Sigmoid colon (tissue), 6 donors: ENCODE measurements at regions not wholly inside any gene's neighbourhood (a gene's known extent, or its start where the extent isn't known, plus 50 kb on each side); places are given as distances from the start of the nearest gene placed in this dataset.

Experiments used
- DNase-seq: peaks from one replicate; pipeline ENCODE4 v3.0.0-alpha.2; 2019
- H3K27ac ChIP-seq, 4 donors: fragments of 200-600 bp; sonication (generic); one replicate each; pipeline ENCODE4 v1.5.1; 2016 to 2019; ENCODE audit warnings: mild to moderate bottlenecking in 1 of 4
- H3K27me3 ChIP-seq, 3 donors: fragments of 200-600 bp; sonication (generic); one replicate each; pipeline ENCODE4 v1.5.1; 2019; ENCODE audit warnings: mild to moderate bottlenecking in 1 of 3
- H3K36me3 ChIP-seq, 4 donors: fragments of 200-600 bp; sonication (generic); one replicate each; pipeline ENCODE4 v1.5.1; 2016 to 2019
- H3K4me1 ChIP-seq, 4 donors: fragments of 200-600 bp; sonication (generic); one replicate each; pipeline ENCODE4 v1.5.1; 2017 to 2019
- H3K4me3 ChIP-seq, 4 donors: fragments of 200-600 bp; sonication (generic); one replicate each; pipeline ENCODE4 v1.5.1; 2017 to 2019; ENCODE audit warnings: mild to moderate bottlenecking in 2 of 4, moderate library complexity in 1 of 4
- H3K9me3 ChIP-seq, 4 donors: fragments of 200-600 bp in 3 of 4; sonication (generic) in 3 of 4; one replicate each; pipeline versions ENCODE4 v1.5.1 to v1.6.1; 2013 to 2019
- EP300 ChIP-seq, 4 donors: sonication (generic); formaldehyde crosslinking; IDR thresholded peaks; one replicate each; pipeline ENCODE4 v1.6.1; 2017; ENCODE audit warnings: antibody characterized with exemption in 4 of 4
- POLR2A ChIP-seq, 2 donors: fragments of 450-650 bp; IDR thresholded peaks; one replicate each; pipeline ENCODE4 v1.6.1; 2016; ENCODE audit warnings: antibody characterized with exemption in 2 of 2, mild to moderate bottlenecking in 2 of 2, moderate library complexity in 2 of 2
- POLR2AphosphoS5 ChIP-seq, 4 donors: sonication (generic); formaldehyde crosslinking; IDR thresholded peaks; one replicate each; pipeline ENCODE4 v1.6.1; 2017; ENCODE audit warnings: antibody characterized with exemption in 4 of 4
- WGBS, 2 donors: extraction: QIAGEN DNeasy Blood & Tissue Kit; methylation state at CpG; one replicate each; pipeline ENCODE4 v1.1.7; 2013; 5-methylcytosine and 5-hydroxymethylcytosine counted together
- intact Hi-C: fragments of 100-400 bp; cut with DNase I; formaldehyde crosslinking; loops from one replicate; pipeline ENCODE4 v1.15.1; 2023
- TF ChIP-seq, protein P1 (sequence below), 4 experiments: fragments of 450-650 bp in 3 of 4; fragments of 200-600 bp in 1 of 4; IDR thresholded peaks; one replicate each; pipeline ENCODE4 v1.5.1; 2016 to 2019; ENCODE audit warnings: antibody characterized with exemption in 4 of 4, mild to moderate bottlenecking in 3 of 4, moderate library complexity in 2 of 4
- donor health status: healthy with polysubstance abuse.
- donor health status: healthy.

DNA sequence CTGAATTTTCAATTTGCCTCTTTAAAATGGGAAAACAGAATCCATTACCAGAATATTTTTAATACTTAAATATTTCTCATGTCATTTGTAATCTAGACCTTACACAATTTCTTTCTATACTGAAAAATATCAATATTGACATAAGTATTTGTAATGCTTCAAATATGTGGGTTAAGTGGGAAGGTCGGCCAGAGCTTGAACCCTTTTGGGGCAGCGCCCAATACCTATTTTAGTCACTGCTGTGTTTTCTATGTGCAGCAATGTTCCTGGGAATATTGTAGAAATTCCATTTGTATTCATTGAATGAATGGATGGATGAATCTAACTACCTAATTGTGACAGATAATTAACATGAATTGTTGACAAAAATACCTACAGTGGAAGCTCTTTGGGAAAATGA, 459.7 kb upstream of the ZNF717 start:
- no peaks in the 10 kb centered on the region for H3K4me1 ChIP-seq
- DNase-seq, result no peak
- H3K27ac ChIP-seq, result no peak overlapping the region
- 85 to 88% methylated on average over 2 of the region's 2 CpGs for WGBS, 2 donors
- H3K27me3 ChIP-seq, result no peaks in the 10 kb centered on the region
- H3K9me3 ChIP-seq, result no peaks in the 10 kb centered on the region
- no peak overlapping the region for H3K4me3 ChIP-seq
- intact Hi-C loops, result no loop called here
- TF ChIP-seq POLR2A (IDR thresholded peaks at IDR 0.05) (no peak), EP300 (IDR thresholded peaks at IDR 0.05) (no peak), POLR2AphosphoS5 (IDR thresholded peaks at IDR 0.05) (no peak)
- TF ChIP-seq, protein P1, sequence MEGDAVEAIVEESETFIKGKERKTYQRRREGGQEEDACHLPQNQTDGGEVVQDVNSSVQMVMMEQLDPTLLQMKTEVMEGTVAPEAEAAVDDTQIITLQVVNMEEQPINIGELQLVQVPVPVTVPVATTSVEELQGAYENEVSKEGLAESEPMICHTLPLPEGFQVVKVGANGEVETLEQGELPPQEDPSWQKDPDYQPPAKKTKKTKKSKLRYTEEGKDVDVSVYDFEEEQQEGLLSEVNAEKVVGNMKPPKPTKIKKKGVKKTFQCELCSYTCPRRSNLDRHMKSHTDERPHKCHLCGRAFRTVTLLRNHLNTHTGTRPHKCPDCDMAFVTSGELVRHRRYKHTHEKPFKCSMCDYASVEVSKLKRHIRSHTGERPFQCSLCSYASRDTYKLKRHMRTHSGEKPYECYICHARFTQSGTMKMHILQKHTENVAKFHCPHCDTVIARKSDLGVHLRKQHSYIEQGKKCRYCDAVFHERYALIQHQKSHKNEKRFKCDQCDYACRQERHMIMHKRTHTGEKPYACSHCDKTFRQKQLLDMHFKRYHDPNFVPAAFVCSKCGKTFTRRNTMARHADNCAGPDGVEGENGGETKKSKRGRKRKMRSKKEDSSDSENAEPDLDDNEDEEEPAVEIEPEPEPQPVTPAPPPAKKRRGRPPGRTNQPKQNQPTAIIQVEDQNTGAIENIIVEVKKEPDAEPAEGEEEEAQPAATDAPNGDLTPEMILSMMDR (IDR thresholded peaks at IDR 0.05), result no peak
- H3K36me3 ChIP-seq, result no peaks in the 10 kb centered on the region

DNA sequence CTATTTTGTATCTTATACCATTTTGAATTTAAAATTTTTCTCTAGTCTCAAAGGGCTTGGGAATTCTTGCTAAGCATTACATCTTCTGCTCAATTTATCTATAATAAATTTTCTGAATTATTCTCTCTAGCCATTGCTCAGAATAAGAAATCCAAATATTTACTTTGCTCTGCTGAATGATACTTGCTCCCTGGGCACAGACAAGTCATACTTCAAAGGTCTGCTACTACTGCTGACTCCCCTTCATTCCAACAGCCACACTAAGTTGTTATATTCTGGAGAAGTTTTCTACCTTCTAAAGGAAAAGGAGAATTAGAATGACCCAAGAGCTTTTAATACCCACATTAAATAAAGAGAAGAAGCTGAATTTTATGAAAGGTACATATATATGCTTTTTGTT, 460.3 kb upstream of the ZNF717 start:
- H3K9me3 ChIP-seq, result no peaks in the 10 kb centered on the region
- no peak for TF ChIP-seq EP300 (IDR thresholded peaks at IDR 0.05)
- no peak for TF ChIP-seq POLR2A (IDR thresholded peaks at IDR 0.05)
- TF ChIP-seq POLR2AphosphoS5 (IDR thresholded peaks at IDR 0.05), result no peak
- TF ChIP-seq, protein P1 (IDR thresholded peaks at IDR 0.05), result no peak
- H3K27ac ChIP-seq, result no peak overlapping the region
- H3K36me3 ChIP-seq, result no peaks in the 10 kb centered on the region
- intact Hi-C loops, result no loop called here
- H3K4me3 ChIP-seq, result no peak overlapping the region
- no peaks in the 10 kb centered on the region for H3K4me1 ChIP-seq
- DNase-seq, result no peak
- no peaks in the 10 kb centered on the region for H3K27me3 ChIP-seq

DNA sequence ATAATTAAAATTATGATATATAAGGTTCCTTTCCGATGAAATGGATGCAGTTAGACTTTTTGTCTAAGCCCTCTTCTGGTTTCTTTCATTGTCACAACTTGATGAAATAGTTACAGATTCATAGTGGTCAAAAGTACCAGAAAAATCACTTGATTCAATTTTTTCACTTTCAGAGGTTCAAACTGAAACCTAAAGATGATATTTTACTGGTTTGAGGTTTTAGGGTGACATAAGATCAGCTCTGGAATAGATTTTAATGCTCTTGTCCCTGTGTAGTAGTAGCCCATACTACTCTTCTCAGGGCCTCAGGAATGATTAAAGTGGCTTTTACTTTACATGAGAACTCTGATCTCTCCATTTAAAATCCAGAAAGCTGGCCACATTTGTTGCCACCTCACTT, 479.1 kb upstream of the ZNF717 start:
- Histone ChIP-seq H3K4me1 (no peaks in the 10 kb centered on the region), H3K27me3 (no peaks in the 10 kb centered on the region), H3K9me3 (no peaks in the 10 kb centered on the region), H3K27ac (no peak overlapping the region), H3K36me3 (no peaks in the 10 kb centered on the region), H3K4me3 (no peak overlapping the region)
- TF ChIP-seq POLR2AphosphoS5 (IDR thresholded peaks at IDR 0.05) (no peak), POLR2A (IDR thresholded peaks at IDR 0.05) (no peak), EP300 (IDR thresholded peaks at IDR 0.05) (no peak)
- TF ChIP-seq, protein P1 (IDR thresholded peaks at IDR 0.05), result no peak
- intact Hi-C loops, result no loop called here
- 89% methylated on average over 1 of the region's 1 CpG for WGBS, 2 donors
- DNase-seq, result no peak

DNA sequence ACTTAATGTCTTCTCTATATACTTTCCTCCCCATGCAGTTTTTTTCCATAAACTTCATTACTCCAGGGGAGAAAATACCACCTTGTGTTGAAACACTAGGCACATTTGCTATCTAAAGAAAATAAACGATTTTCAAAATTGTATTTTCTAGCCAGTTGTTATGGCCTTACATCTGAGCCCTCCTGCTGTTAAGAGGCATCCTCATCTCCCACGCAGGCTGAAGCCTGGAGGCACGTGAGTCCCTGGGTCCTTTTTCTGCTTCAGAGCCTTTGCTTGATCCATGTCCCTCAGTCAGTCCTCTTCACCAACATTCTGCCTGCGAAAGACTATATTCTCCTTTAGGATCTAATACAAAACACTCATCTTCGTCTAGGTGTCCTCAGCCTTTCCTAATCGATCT, 479.6 kb upstream of the ZNF717 start:
- no peak for TF ChIP-seq EP300 (IDR thresholded peaks at IDR 0.05)
- no peak overlapping the region for H3K27ac ChIP-seq
- no peak for DNase-seq
- H3K4me1 ChIP-seq, result no peaks in the 10 kb centered on the region
- H3K9me3 ChIP-seq, result no peaks in the 10 kb centered on the region
- H3K4me3 ChIP-seq, result no peak overlapping the region
- intact Hi-C loops, result no loop called here
- no peaks in the 10 kb centered on the region for H3K27me3 ChIP-seq
- WGBS, 2 donors, result 71 to 79% methylated on average over 6 of the region's 6 CpGs
- H3K36me3 ChIP-seq, result no peaks in the 10 kb centered on the region

DNA sequence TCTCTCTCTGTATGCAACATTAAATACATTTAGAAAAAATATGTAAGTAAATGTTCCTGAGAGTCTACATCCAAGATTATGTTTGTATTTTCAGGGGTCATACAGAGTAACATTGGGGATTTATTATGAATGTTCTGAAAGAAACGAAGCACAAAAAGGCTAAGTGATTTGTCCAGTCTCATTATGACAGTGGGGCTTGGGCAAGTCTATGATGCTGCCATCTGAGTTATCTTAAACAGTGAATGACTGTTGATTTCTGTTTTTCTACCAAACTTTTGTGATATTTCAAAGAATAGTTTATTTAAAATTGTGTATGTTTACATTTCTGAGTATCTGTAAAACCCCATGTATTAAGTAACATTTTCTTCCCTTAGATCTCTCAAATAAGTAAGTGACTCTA, 481.2 kb upstream of the ZNF717 start:
- no peaks in the 10 kb centered on the region for H3K36me3 ChIP-seq
- no peaks in the 10 kb centered on the region for H3K9me3 ChIP-seq
- intact Hi-C loops, result no loop called here
- 60 to 65% methylated on average over 1 of the region's 1 CpG for WGBS, 2 donors
- H3K4me3 ChIP-seq, result no peak overlapping the region
- no peak for DNase-seq
- no peaks in the 10 kb centered on the region for H3K27me3 ChIP-seq
- no peak overlapping the region for H3K27ac ChIP-seq
- TF ChIP-seq EP300 (IDR thresholded peaks at IDR 0.05), result no peak
- TF ChIP-seq, protein P1 (IDR thresholded peaks at IDR 0.05), result no peak
- no peak for TF ChIP-seq POLR2AphosphoS5 (IDR thresholded peaks at IDR 0.05)
- TF ChIP-seq POLR2A (IDR thresholded peaks at IDR 0.05), result no peak
- no peaks in the 10 kb centered on the region for H3K4me1 ChIP-seq
